ENCODE measurements at regions not wholly inside any gene's neighbourhood (a gene's known extent, or its start where the extent isn't known, plus 50 kb on each side); places are given as distances from the start of the nearest gene placed in this dataset.

GRCh38 chr6:11640486-11640885 lies 102.9 kb downstream of the TMEM170B start:
- no peak for TF ChIP-seq CTCF (conservative IDR thresholded peaks at IDR 0.05; ENCODE audit: low read depth, low read length)
- TF ChIP-seq EZH2phosphoT487 (IDR thresholded peaks at IDR 0.05; ENCODE audit: borderline replicate concordance, low read length), result no peak
